C4-2B (cell line): ENCODE measurements at regions not wholly inside any gene's neighbourhood (a gene's known extent, or its start where the extent isn't known, plus 50 kb on each side); places are given as distances from the start of the nearest gene placed in this dataset.

Experiments used
- CTCF ChIP-seq: fragments of 450-650 bp; conservative IDR thresholded peaks from 2 replicates; pipeline ENCODE4 v1.5.1; 2017; ENCODE audit warnings: mild to moderate bottlenecking
- ZFX ChIP-seq: fragments of 450-650 bp; IDR thresholded peaks from 2 replicates; pipeline ENCODE4 v1.6.1; 2017

GRCh38 chr1:168964478-168964877, 142.0 kb upstream of the ATP1B1 start:
- TF ChIP-seq CTCF: no peak
- TF ChIP-seq ZFX: no peak
